Mesendoderm (in vitro differentiated cells): ENCODE measurements at regions not wholly inside any gene's neighbourhood (a gene's known extent, or its start where the extent isn't known, plus 50 kb on each side); places are given as distances from the start of the nearest gene placed in this dataset.

Experiments used
- DNase-seq: peaks from one replicate; pipeline ENCODE4 v3.0.0; 2013
- H2AK5ac ChIP-seq: 2 replicates; pipeline ENCODE4 v1.6.1; 2013; ENCODE audit warnings: low read length, inconsistent platforms
- H2BK120ac ChIP-seq: 2 replicates; pipeline ENCODE4 v1.6.1; 2013; ENCODE audit warnings: low read depth, mild to moderate bottlenecking, low read length, moderate library complexity, mixed read lengths
- H2BK15ac ChIP-seq: replicated peaks from 2 replicates; pipeline ENCODE4 v1.6.1; 2013; ENCODE audit warnings: low read depth, mild to moderate bottlenecking, moderate library complexity
- H2BK5ac ChIP-seq: 2 replicates; pipeline ENCODE4 v1.6.1; 2013; ENCODE audit warnings: low read length, inconsistent platforms
- H3K18ac ChIP-seq: 2 replicates; pipeline ENCODE4 v1.6.1; 2013; ENCODE audit warnings: mild to moderate bottlenecking, low read length, mixed read lengths
- H3K23ac ChIP-seq: one replicate; pipeline ENCODE4 v1.6.1; 2013; ENCODE audit warnings: low read length
- H3K27ac ChIP-seq: 2 replicates; pipeline ENCODE4 v1.5.1; 2013; ENCODE audit warnings: low read depth, mild to moderate bottlenecking, inconsistent platforms, low read length, moderate library complexity
- H3K27me3 ChIP-seq: 2 replicates; pipeline ENCODE4 v1.6.1; 2013; ENCODE audit warnings: low read length, control low read depth, mild to moderate bottlenecking, inconsistent platforms; ENCODE audit not compliant: insufficient read depth, poor library complexity
- H3K36me3 ChIP-seq: 2 replicates; pipeline ENCODE4 v1.6.1; 2013; ENCODE audit warnings: low read length, inconsistent platforms; ENCODE audit not compliant: control insufficient read depth, insufficient read depth
- H3K4ac ChIP-seq: one replicate; pipeline ENCODE4 v1.6.1; 2013; ENCODE audit warnings: low read depth, mild to moderate bottlenecking, low read length, moderate library complexity
- H3K4me1 ChIP-seq: 2 replicates; pipeline ENCODE4 v1.6.1; 2013; ENCODE audit warnings: low read depth, low read length, inconsistent platforms; ENCODE audit not compliant: control insufficient read depth
- H3K4me2 ChIP-seq: 2 replicates; pipeline ENCODE4 v1.6.1; 2013; ENCODE audit warnings: low read length
- H3K4me3 ChIP-seq: 2 replicates; pipeline ENCODE4 v1.5.1; 2013; ENCODE audit warnings: mild to moderate bottlenecking, low read length
- H3K56ac ChIP-seq: one replicate; pipeline ENCODE4 v1.6.1; 2013; ENCODE audit warnings: low read length
- H3K79me1 ChIP-seq: 2 replicates; pipeline ENCODE4 v1.6.1; 2013; ENCODE audit warnings: low read length, inconsistent platforms
- H3K79me2 ChIP-seq: 2 replicates; pipeline ENCODE4 v1.6.1; 2013; ENCODE audit warnings: mild to moderate bottlenecking, low read length; ENCODE audit not compliant: control insufficient read depth, insufficient read depth
- H3K9ac ChIP-seq: 2 replicates; pipeline ENCODE4 v1.6.1; 2013; ENCODE audit warnings: low read length, inconsistent platforms
- H4K5ac ChIP-seq: one replicate; pipeline ENCODE4 v1.6.1; 2013; ENCODE audit warnings: low read length
- H4K8ac ChIP-seq: one replicate; pipeline ENCODE4 v1.6.1; 2013; ENCODE audit warnings: low read depth, mild to moderate bottlenecking, control low read depth, low read length, moderate library complexity
- WGBS: extraction: QIAGEN DNeasy Blood & Tissue Kit; methylation state at CpG from one replicate; pipeline ENCODE4 v1.1.7; 2013; ENCODE audit warnings: low lambda C conversion rate, missing lambda C conversion rate; ENCODE audit not compliant: insufficient coverage; ENCODE audit errors: extremely low coverage; 5-methylcytosine and 5-hydroxymethylcytosine counted together

GRCh38 chr2:52431352-52431760, 1336.2 kb upstream of the CHAC2 start:
- Histone ChIP-seq H3K27me3 (no peaks in the 10 kb centered on the region), H3K9ac (no peak overlapping the region), H3K79me1 (no peaks in the 10 kb centered on the region), H3K56ac (no peak overlapping the region), H3K36me3 (no peaks in the 10 kb centered on the region), H3K4me3 (no peak overlapping the region), H2BK15ac (no peak overlapping the region), H3K18ac (no peak overlapping the region), H2BK5ac (no peak overlapping the region), H2AK5ac (no peak overlapping the region), H3K79me2 (no peaks in the 10 kb centered on the region), H2BK120ac (no peak overlapping the region), H3K23ac (no peak overlapping the region), H4K8ac (no peak overlapping the region), H3K4ac (no peak overlapping the region), H3K4me1 (no peaks in the 10 kb centered on the region), H4K5ac (no peak overlapping the region), H3K4me2 (no peak overlapping the region), H3K27ac (no peak overlapping the region)
- DNase-seq, result no peak
- no CpG with 5 or more reads among the region's 12 CpGs for WGBS

GRCh38 chr2:52429740-52430139, 1337.9 kb upstream of the CHAC2 start:
- Histone ChIP-seq H3K23ac (no peak overlapping the region), H4K5ac (no peak overlapping the region), H3K27ac (no peak overlapping the region), H2BK15ac (no peak overlapping the region), H3K4ac (no peak overlapping the region), H3K27me3 (no peaks in the 10 kb centered on the region), H2BK5ac (no peak overlapping the region), H3K56ac (no peak overlapping the region), H4K8ac (no peak overlapping the region), H3K9ac (no peak overlapping the region), H3K4me2 (no peak overlapping the region), H3K79me1 (no peaks in the 10 kb centered on the region), H3K18ac (no peak overlapping the region), H2BK120ac (no peak overlapping the region), H3K79me2 (no peaks in the 10 kb centered on the region), H3K36me3 (no peaks in the 10 kb centered on the region), H3K4me1 (no peaks in the 10 kb centered on the region), H2AK5ac (no peak overlapping the region), H3K4me3 (no peak overlapping the region)
- WGBS, result no CpG with 5 or more reads among the region's 3 CpGs
- no peak for DNase-seq

GRCh38 chr2:52429171-52429570, 1338.4 kb upstream of the CHAC2 start:
- no peak overlapping the region for H3K18ac ChIP-seq
- DNase-seq, result no peak
- no CpG with 5 or more reads among the region's 2 CpGs for WGBS
- no peak overlapping the region for H2BK15ac ChIP-seq
- no peak overlapping the region for H4K8ac ChIP-seq
- H3K36me3 ChIP-seq, result no peaks in the 10 kb centered on the region
- no peaks in the 10 kb centered on the region for H3K79me1 ChIP-seq
- no peak overlapping the region for H3K27ac ChIP-seq
- H3K4me2 ChIP-seq, result no peak overlapping the region
- no peak overlapping the region for H3K56ac ChIP-seq
- no peak overlapping the region for H2BK5ac ChIP-seq
- H2AK5ac ChIP-seq, result no peak overlapping the region
- H3K27me3 ChIP-seq, result no peaks in the 10 kb centered on the region
- no peak overlapping the region for H3K4me3 ChIP-seq
- H3K9ac ChIP-seq, result no peak overlapping the region
- H2BK120ac ChIP-seq, result no peak overlapping the region
- H3K79me2 ChIP-seq, result no peaks in the 10 kb centered on the region
- H3K23ac ChIP-seq, result no peak overlapping the region
- H4K5ac ChIP-seq, result no peak overlapping the region
- H3K4me1 ChIP-seq, result no peaks in the 10 kb centered on the region
- no peak overlapping the region for H3K4ac ChIP-seq

GRCh38 chr2:52428224-52428623, 1339.4 kb upstream of the CHAC2 start:
- H3K4me1 ChIP-seq, result no peaks in the 10 kb centered on the region
- H3K27ac ChIP-seq, result no peak overlapping the region
- no peaks in the 10 kb centered on the region for H3K79me1 ChIP-seq
- H3K4ac ChIP-seq, result no peak overlapping the region
- H2BK5ac ChIP-seq, result no peak overlapping the region
- peak overlapping the region; percentile 60 for H3K56ac ChIP-seq
- H2AK5ac ChIP-seq, result no peak overlapping the region
- no peak overlapping the region for H4K5ac ChIP-seq
- no peak overlapping the region for H3K4me3 ChIP-seq
- peak; percentile 51 for DNase-seq
- no peak overlapping the region for H3K23ac ChIP-seq
- H4K8ac ChIP-seq, result no peak overlapping the region
- no peaks in the 10 kb centered on the region for H3K79me2 ChIP-seq
- H3K27me3 ChIP-seq, result no peaks in the 10 kb centered on the region
- no peaks in the 10 kb centered on the region for H3K36me3 ChIP-seq
- H3K4me2 ChIP-seq, result no peak overlapping the region
- H2BK120ac ChIP-seq, result no peak overlapping the region
- no peak overlapping the region for H3K18ac ChIP-seq
- WGBS, result no CpG with 5 or more reads among the region's 2 CpGs
- H2BK15ac ChIP-seq, result no peak overlapping the region
- H3K9ac ChIP-seq, result no peak overlapping the region

- Histone ChIP-seq H2AK5ac (no peak overlapping the region), H4K5ac (no peak overlapping the region), H3K4me1 (no peaks in the 10 kb centered on the region), H3K9ac (no peak overlapping the region), H3K4me2 (no peak overlapping the region), H3K79me1 (no peaks in the 10 kb centered on the region), H2BK5ac (no peak overlapping the region), H3K4me3 (no peak overlapping the region), H4K8ac (no peak overlapping the region), H3K79me2 (no peaks in the 10 kb centered on the region), H3K36me3 (no peaks in the 10 kb centered on the region), H2BK15ac (no peak overlapping the region), H3K18ac (no peak overlapping the region), H3K56ac (no peak overlapping the region), H3K4ac (no peak overlapping the region), H2BK120ac (no peak overlapping the region), H3K23ac (no peak overlapping the region), H3K27ac (no peak overlapping the region), H3K27me3 (no peaks in the 10 kb centered on the region)
- WGBS, result no CpG with 5 or more reads among the region's 2 CpGs
- DNase-seq, result no peak
Measured at GRCh38 chr2:52423655-52424054, 1343.9 kb upstream of the CHAC2 start.

- no peak overlapping the region for H3K4me2 ChIP-seq
- H2BK15ac ChIP-seq, result no peak overlapping the region
- no peaks in the 10 kb centered on the region for H3K79me1 ChIP-seq
- no peak overlapping the region for H3K4me3 ChIP-seq
- no peaks in the 10 kb centered on the region for H3K79me2 ChIP-seq
- H2BK120ac ChIP-seq, result no peak overlapping the region
- WGBS, result no CpG with 5 or more reads among the region's 1 CpG
- no peak overlapping the region for H3K23ac ChIP-seq
- no peak overlapping the region for H4K8ac ChIP-seq
- no peaks in the 10 kb centered on the region for H3K4me1 ChIP-seq
- H3K56ac ChIP-seq, result no peak overlapping the region
- no peak overlapping the region for H2BK5ac ChIP-seq
- no peak overlapping the region for H3K4ac ChIP-seq
- no peak for DNase-seq
- H3K27ac ChIP-seq, result no peak overlapping the region
- no peaks in the 10 kb centered on the region for H3K27me3 ChIP-seq
- H3K18ac ChIP-seq, result no peak overlapping the region
- H2AK5ac ChIP-seq, result no peak overlapping the region
- no peaks in the 10 kb centered on the region for H3K36me3 ChIP-seq
- no peak overlapping the region for H3K9ac ChIP-seq
- no peak overlapping the region for H4K5ac ChIP-seq
Measured at GRCh38 chr2:52423111-52423510, 1344.5 kb upstream of the CHAC2 start.
